ENCODE measurements at regions not wholly inside any gene's neighbourhood (a gene's known extent, or its start where the extent isn't known, plus 50 kb on each side); places are given as distances from the start of the nearest gene placed in this dataset.

- Histone ChIP-seq H3K27ac (ENCODE audit: low read depth in 2 of 2, low read length in 2 of 2) (no peak overlapping the region), H3K27me3 (ENCODE audit: control insufficient read depth in 2 of 2, insufficient read depth in 2 of 2, low read length in 2 of 2) (no peaks in the 10 kb centered on the region), H3K9me3 (ENCODE audit: control insufficient read depth in 2 of 2, low read length in 2 of 2) (no peaks in the 10 kb centered on the region), H3K9ac (ENCODE audit: low read depth in 1 of 2, low read length in 2 of 2) (no peak overlapping the region), H3K36me3 (ENCODE audit: control insufficient read depth in 2 of 2, insufficient read depth in 2 of 2, low read length in 2 of 2) (no peaks in the 10 kb centered on the region), H3K4me1 (ENCODE audit: control insufficient read depth in 2 of 2, insufficient read depth in 2 of 2, low read length in 2 of 2) (no peaks in the 10 kb centered on the region), H3K4me3 (ENCODE audit: low read length in 2 of 2) (no peak overlapping the region)
Measured at GRCh38 chr5:61953913-61954312, 352.1 kb upstream of the KIF2A start.

- Histone ChIP-seq H3K9me3 (ENCODE audit: control insufficient read depth in 2 of 2, low read length in 2 of 2) (no peaks in the 10 kb centered on the region), H3K27me3 (ENCODE audit: control insufficient read depth in 2 of 2, insufficient read depth in 2 of 2, low read length in 2 of 2) (no peaks in the 10 kb centered on the region), H3K4me3 (ENCODE audit: low read length in 2 of 2) (no peak overlapping the region), H3K9ac (ENCODE audit: low read depth in 1 of 2, low read length in 2 of 2) (no peak overlapping the region), H3K27ac (ENCODE audit: low read depth in 2 of 2, low read length in 2 of 2) (no peak overlapping the region), H3K36me3 (ENCODE audit: control insufficient read depth in 2 of 2, insufficient read depth in 2 of 2, low read length in 2 of 2) (no peaks in the 10 kb centered on the region), H3K4me1 (ENCODE audit: control insufficient read depth in 2 of 2, insufficient read depth in 2 of 2, low read length in 2 of 2) (peaks cover 0 to 10% of the 10 kb centered on the region in 2 donors)
Measured at GRCh38 chr5:61964201-61964600, 341.8 kb upstream of the KIF2A start.

- Histone ChIP-seq H3K27me3 (ENCODE audit: control insufficient read depth in 2 of 2, insufficient read depth in 2 of 2, low read length in 2 of 2) (no peaks in the 10 kb centered on the region), H3K9me3 (ENCODE audit: control insufficient read depth in 2 of 2, low read length in 2 of 2) (no peaks in the 10 kb centered on the region), H3K9ac (ENCODE audit: low read depth in 1 of 2, low read length in 2 of 2) (no peak overlapping the region), H3K4me3 (ENCODE audit: low read length in 2 of 2) (no peak overlapping the region), H3K27ac (ENCODE audit: low read depth in 2 of 2, low read length in 2 of 2) (no peak overlapping the region), H3K36me3 (ENCODE audit: control insufficient read depth in 2 of 2, insufficient read depth in 2 of 2, low read length in 2 of 2) (no peaks in the 10 kb centered on the region), H3K4me1 (ENCODE audit: control insufficient read depth in 2 of 2, insufficient read depth in 2 of 2, low read length in 2 of 2) (peaks cover 0 to 10% of the 10 kb centered on the region in 2 donors)
Measured at GRCh38 chr5:61965069-61965468, 340.9 kb upstream of the KIF2A start.

- Histone ChIP-seq H3K36me3 (ENCODE audit: control insufficient read depth in 2 of 2, insufficient read depth in 2 of 2, low read length in 2 of 2) (no peaks in the 10 kb centered on the region), H3K4me1 (ENCODE audit: control insufficient read depth in 2 of 2, insufficient read depth in 2 of 2, low read length in 2 of 2) (peaks cover 0 to 10% of the 10 kb centered on the region in 2 donors), H3K4me3 (ENCODE audit: low read length in 2 of 2) (no peak overlapping the region), H3K27ac (ENCODE audit: low read depth in 2 of 2, low read length in 2 of 2) (no peak overlapping the region), H3K9ac (ENCODE audit: low read depth in 1 of 2, low read length in 2 of 2) (no peak overlapping the region), H3K27me3 (ENCODE audit: control insufficient read depth in 2 of 2, insufficient read depth in 2 of 2, low read length in 2 of 2) (no peaks in the 10 kb centered on the region), H3K9me3 (ENCODE audit: control insufficient read depth in 2 of 2, low read length in 2 of 2) (no peaks in the 10 kb centered on the region)
Measured at GRCh38 chr5:61965490-61965889, 340.5 kb upstream of the KIF2A start.

GRCh38 chr5:61966296-61966955 lies 339.6 kb upstream of the KIF2A start:
- Histone ChIP-seq H3K9me3 (ENCODE audit: control insufficient read depth in 2 of 2, low read length in 2 of 2) (no peaks in the 10 kb centered on the region), H3K27me3 (ENCODE audit: control insufficient read depth in 2 of 2, insufficient read depth in 2 of 2, low read length in 2 of 2) (no peaks in the 10 kb centered on the region), H3K36me3 (ENCODE audit: control insufficient read depth in 2 of 2, insufficient read depth in 2 of 2, low read length in 2 of 2) (no peaks in the 10 kb centered on the region), H3K4me1 (ENCODE audit: control insufficient read depth in 2 of 2, insufficient read depth in 2 of 2, low read length in 2 of 2) (peaks cover 0 to 10% of the 10 kb centered on the region in 2 donors), H3K9ac (ENCODE audit: low read depth in 1 of 2, low read length in 2 of 2) (no peak overlapping the region), H3K4me3 (ENCODE audit: low read length in 2 of 2) (no peak overlapping the region), H3K27ac (ENCODE audit: low read depth in 2 of 2, low read length in 2 of 2) (no peak overlapping the region)

- Histone ChIP-seq H3K4me1 (ENCODE audit: control insufficient read depth in 2 of 2, insufficient read depth in 2 of 2, low read length in 2 of 2) (peaks cover 0 to 10% of the 10 kb centered on the region in 2 donors), H3K9ac (ENCODE audit: low read depth in 1 of 2, low read length in 2 of 2) (no peak overlapping the region), H3K36me3 (ENCODE audit: control insufficient read depth in 2 of 2, insufficient read depth in 2 of 2, low read length in 2 of 2) (no peaks in the 10 kb centered on the region), H3K9me3 (ENCODE audit: control insufficient read depth in 2 of 2, low read length in 2 of 2) (no peaks in the 10 kb centered on the region), H3K27me3 (ENCODE audit: control insufficient read depth in 2 of 2, insufficient read depth in 2 of 2, low read length in 2 of 2) (no peaks in the 10 kb centered on the region), H3K27ac (ENCODE audit: low read depth in 2 of 2, low read length in 2 of 2) (no peak overlapping the region), H3K4me3 (ENCODE audit: low read length in 2 of 2) (no peak overlapping the region)
Measured at GRCh38 chr5:61966997-61967396, 339.0 kb upstream of the KIF2A start.

GRCh38 chr5:61967681-61968080 lies 338.3 kb upstream of the KIF2A start:
- H3K4me3 ChIP-seq (ENCODE audit: low read length in 2 of 2), result no peak overlapping the region
- H3K9ac ChIP-seq (ENCODE audit: low read depth in 1 of 2, low read length in 2 of 2), result no peak overlapping the region
- H3K4me1 ChIP-seq (ENCODE audit: control insufficient read depth in 2 of 2, insufficient read depth in 2 of 2, low read length in 2 of 2), result peaks cover 0 to 10% of the 10 kb centered on the region in 2 donors
- no peaks in the 10 kb centered on the region for H3K9me3 ChIP-seq (ENCODE audit: control insufficient read depth in 2 of 2, low read length in 2 of 2)
- H3K36me3 ChIP-seq (ENCODE audit: control insufficient read depth in 2 of 2, insufficient read depth in 2 of 2, low read length in 2 of 2), result no peaks in the 10 kb centered on the region
- no peak overlapping the region for H3K27ac ChIP-seq (ENCODE audit: low read depth in 2 of 2, low read length in 2 of 2)
- no peaks in the 10 kb centered on the region for H3K27me3 ChIP-seq (ENCODE audit: control insufficient read depth in 2 of 2, insufficient read depth in 2 of 2, low read length in 2 of 2)

- Histone ChIP-seq H3K27me3 (ENCODE audit: control insufficient read depth in 2 of 2, insufficient read depth in 2 of 2, low read length in 2 of 2) (no peaks in the 10 kb centered on the region), H3K9me3 (ENCODE audit: control insufficient read depth in 2 of 2, low read length in 2 of 2) (no peaks in the 10 kb centered on the region), H3K4me1 (ENCODE audit: control insufficient read depth in 2 of 2, insufficient read depth in 2 of 2, low read length in 2 of 2) (peaks cover 0 to 10% of the 10 kb centered on the region in 2 donors), H3K9ac (ENCODE audit: low read depth in 1 of 2, low read length in 2 of 2) (no peak overlapping the region), H3K4me3 (ENCODE audit: low read length in 2 of 2) (no peak overlapping the region), H3K36me3 (ENCODE audit: control insufficient read depth in 2 of 2, insufficient read depth in 2 of 2, low read length in 2 of 2) (no peaks in the 10 kb centered on the region), H3K27ac (ENCODE audit: low read depth in 2 of 2, low read length in 2 of 2) (no peak overlapping the region)
Measured at GRCh38 chr5:61969347-61969746, 336.7 kb upstream of the KIF2A start.

GRCh38 chr5:61969755-61970154 lies 336.3 kb upstream of the KIF2A start:
- H3K4me1 ChIP-seq (ENCODE audit: control insufficient read depth in 2 of 2, insufficient read depth in 2 of 2, low read length in 2 of 2), result peaks cover 0 to 10% of the 10 kb centered on the region in 2 donors
- no peaks in the 10 kb centered on the region for H3K36me3 ChIP-seq (ENCODE audit: control insufficient read depth in 2 of 2, insufficient read depth in 2 of 2, low read length in 2 of 2)
- H3K9me3 ChIP-seq (ENCODE audit: control insufficient read depth in 2 of 2, low read length in 2 of 2), result no peaks in the 10 kb centered on the region
- no peaks in the 10 kb centered on the region for H3K27me3 ChIP-seq (ENCODE audit: control insufficient read depth in 2 of 2, insufficient read depth in 2 of 2, low read length in 2 of 2)
- no peak overlapping the region for H3K27ac ChIP-seq (ENCODE audit: low read depth in 2 of 2, low read length in 2 of 2)
- no peak overlapping the region for H3K9ac ChIP-seq (ENCODE audit: low read depth in 1 of 2, low read length in 2 of 2)
- H3K4me3 ChIP-seq (ENCODE audit: low read length in 2 of 2), result no peak overlapping the region

GRCh38 chr5:61970218-61970617 lies 335.8 kb upstream of the KIF2A start:
- Histone ChIP-seq H3K27ac (ENCODE audit: low read depth in 2 of 2, low read length in 2 of 2) (no peak overlapping the region), H3K27me3 (ENCODE audit: control insufficient read depth in 2 of 2, insufficient read depth in 2 of 2, low read length in 2 of 2) (no peaks in the 10 kb centered on the region), H3K9ac (ENCODE audit: low read depth in 1 of 2, low read length in 2 of 2) (no peak overlapping the region), H3K4me1 (ENCODE audit: control insufficient read depth in 2 of 2, insufficient read depth in 2 of 2, low read length in 2 of 2) (peaks cover 0 to 10% of the 10 kb centered on the region in 2 donors), H3K9me3 (ENCODE audit: control insufficient read depth in 2 of 2, low read length in 2 of 2) (no peaks in the 10 kb centered on the region), H3K36me3 (ENCODE audit: control insufficient read depth in 2 of 2, insufficient read depth in 2 of 2, low read length in 2 of 2) (no peaks in the 10 kb centered on the region), H3K4me3 (ENCODE audit: low read length in 2 of 2) (no peak overlapping the region)
